H1 (cell line): ENCODE measurements at regions not wholly inside any gene's neighbourhood (a gene's known extent, or its start where the extent isn't known, plus 50 kb on each side); places are given as distances from the start of the nearest gene placed in this dataset.

Experiments used
- CTCF ChIA-PET: fragments of 300-600 bp; sonication (Branson Sonifier 250); formaldehyde crosslinking; loops from one replicate; lab custom pipeline; 2021; ENCODE audit not compliant: partially characterized antibody; lab: Charles Lee
- POLR2A ChIA-PET: fragments of 300-600 bp; sonication (Branson Sonifier 250); formaldehyde crosslinking; loops from one replicate; lab custom pipeline; 2021; ENCODE audit warnings: inconsistent platforms; ENCODE audit not compliant: partially characterized antibody; lab: Charles Lee
- DNase-seq, 2 experiments: peaks; one replicate each; pipeline versions ENCODE4 v3.0.0 to v3.0.0-alpha.2; 2010 to 2022; ENCODE audit warnings: low spot score in 2 of 2, low read depth in 1 of 2, mixed read lengths in 1 of 2
- FAIRE-seq: peaks from 2 replicates; lab custom pipeline; 2011; peaks lifted over from hg19 to GRCh38; lab: Jason Lieb, UNC
- H2AFZ ChIP-seq: 2 replicates; pipeline ENCODE4 v1.8.1; 2012; ENCODE audit warnings: low read length, inconsistent platforms
- H2AK5ac ChIP-seq: 2 replicates; pipeline ENCODE4 v1.6.1; 2013; ENCODE audit warnings: low read depth, low read length
- H2BK120ac ChIP-seq: replicated peaks from 2 replicates; pipeline ENCODE3; 2013; ENCODE audit warnings: low read depth, low read length, inconsistent platforms
- H2BK12ac ChIP-seq: 2 replicates; pipeline ENCODE4 v1.6.1; 2013; ENCODE audit warnings: low read depth, low read length
- H2BK15ac ChIP-seq: 2 replicates; pipeline ENCODE4 v1.6.1; 2013; ENCODE audit warnings: low read length
- H2BK20ac ChIP-seq: 2 replicates; pipeline ENCODE4 v1.6.1; 2013; ENCODE audit warnings: low read length
- H2BK5ac ChIP-seq: 2 replicates; pipeline ENCODE4 v1.6.1; 2013; ENCODE audit warnings: low read depth, low read length
- H3K14ac ChIP-seq: 2 replicates; pipeline ENCODE4 v1.6.1; 2013; ENCODE audit warnings: inconsistent platforms; ENCODE audit not compliant: insufficient read length
- H3K18ac ChIP-seq: 2 replicates; pipeline ENCODE4 v1.6.1; 2013; ENCODE audit warnings: low read length; ENCODE audit errors: extremely low read depth
- H3K23ac ChIP-seq: 2 replicates; pipeline ENCODE4 v1.6.1; 2013; ENCODE audit warnings: inconsistent platforms; ENCODE audit not compliant: insufficient read length
- H3K23me2 ChIP-seq: 2 replicates; pipeline ENCODE4 v1.6.1; 2013; ENCODE audit warnings: low read depth, low read length
- H3K27ac ChIP-seq: 2 replicates; pipeline ENCODE4 v1.6.1; 2011; ENCODE audit warnings: low read depth, low read length, inconsistent platforms
- H3K27me3 ChIP-seq, 4 experiments: replicated peaks in 1 of 4; 1 replicate in 1 of 4; 2 replicates in 3 of 4; pipeline versions ENCODE4 v1.6.1 to v1.8.1; 2011 to 2013; ENCODE audit warnings: low read length in 3 of 4, mild to moderate bottlenecking in 3 of 4, inconsistent platforms in 2 of 4, mixed read lengths in 2 of 4, moderate library complexity in 1 of 4; ENCODE audit not compliant: control insufficient read depth in 3 of 4, insufficient read depth in 3 of 4; ENCODE audit errors: extremely low read depth in 1 of 4
- H3K36me3 ChIP-seq, 4 experiments: 2 replicates each; pipeline versions ENCODE4 v1.6.1 to v1.8.1; 2011 to 2013; ENCODE audit warnings: mild to moderate bottlenecking in 4 of 4, low read length in 3 of 4, moderate library complexity in 2 of 4, control low read depth in 1 of 4, inconsistent platforms in 1 of 4; ENCODE audit not compliant: insufficient read depth in 4 of 4, control insufficient read depth in 2 of 4
- H3K4ac ChIP-seq: replicated peaks from 2 replicates; pipeline ENCODE3; 2013; ENCODE audit warnings: low read length, low read depth, mixed read lengths, inconsistent platforms; ENCODE audit not compliant: insufficient read length
- H3K4me1 ChIP-seq, 4 experiments: replicated peaks in 1 of 4; 1 replicate in 1 of 4; 2 replicates in 3 of 4; pipeline versions ENCODE4 v1.6.1 to v1.8.1; 2011 to 2013; ENCODE audit warnings: low read length in 3 of 4, inconsistent platforms in 2 of 4, mixed read lengths in 1 of 4; ENCODE audit not compliant: insufficient read depth in 4 of 4, control insufficient read depth in 3 of 4
- H3K4me2 ChIP-seq, 2 experiments: 2 replicates each; pipeline versions ENCODE4 v1.6.1 to v1.8.1; 2011 to 2013; ENCODE audit warnings: low read depth in 2 of 2, low read length in 2 of 2, control low read depth in 1 of 2, inconsistent platforms in 1 of 2, mild to moderate bottlenecking in 1 of 2; ENCODE audit not compliant: insufficient read depth in 1 of 2
- H3K4me3 ChIP-seq, 4 experiments: fragments of 200-600, 300-600 bp in 1 of 4; sonication (generic), shearing (Covaris generic), sonication (Bioruptor Twin) in 1 of 4; 2 replicates each; pipeline versions ENCODE4 v1.5.1 to v1.8.1; 2011 to 2016; ENCODE audit warnings: low read length in 4 of 4, low read depth in 3 of 4, control low read depth in 2 of 4, inconsistent platforms in 2 of 4, mild to moderate bottlenecking in 2 of 4, mixed read lengths in 1 of 4, moderate library complexity in 1 of 4; ENCODE audit not compliant: insufficient read depth in 2 of 4; ENCODE audit errors: extremely low read depth in 1 of 4
- H3K56ac ChIP-seq: replicated peaks from 2 replicates; pipeline ENCODE3; 2013; ENCODE audit warnings: low read depth, mild to moderate bottlenecking, mixed read lengths, low read length, inconsistent platforms; ENCODE audit not compliant: insufficient read length
- H3K79me1 ChIP-seq: 2 replicates; pipeline ENCODE4 v1.6.1; 2013; ENCODE audit warnings: low read depth, low read length, control low read depth
- H3K79me2 ChIP-seq, 2 experiments: 2 replicates each; pipeline versions ENCODE4 v1.6.1 to v1.8.1; 2012 to 2013; ENCODE audit warnings: low read length in 2 of 2, mild to moderate bottlenecking in 2 of 2, inconsistent platforms in 1 of 2; ENCODE audit not compliant: insufficient read depth in 2 of 2, control insufficient read depth in 1 of 2
- H3K9ac ChIP-seq, 4 experiments: replicated peaks in 1 of 4; 1 replicate in 1 of 4; 2 replicates in 3 of 4; pipeline versions ENCODE4 v1.6.1 to v1.8.1; 2011 to 2013; ENCODE audit warnings: low read depth in 3 of 4, low read length in 3 of 4, control low read depth in 2 of 4, mild to moderate bottlenecking in 2 of 4, moderate library complexity in 2 of 4, inconsistent platforms in 1 of 4; ENCODE audit errors: extremely low read depth in 1 of 4
- H3K9me3 ChIP-seq, 2 experiments: 2 replicates each; pipeline versions ENCODE4 v1.6.1 to v1.8.1; 2012 to 2013; ENCODE audit warnings: mild to moderate bottlenecking in 2 of 2, moderate library complexity in 2 of 2, control low read depth in 1 of 2, inconsistent platforms in 1 of 2, low read depth in 1 of 2, low read length in 1 of 2, mixed read lengths in 1 of 2; ENCODE audit not compliant: insufficient read depth in 2 of 2
- H4K20me1 ChIP-seq, 2 experiments: replicated peaks in 1 of 2; 2 replicates each; pipeline versions ENCODE3 to v1.8.1; 2011 to 2013; ENCODE audit warnings: inconsistent platforms in 2 of 2, low read length in 2 of 2, mild to moderate bottlenecking in 1 of 2; ENCODE audit not compliant: insufficient read depth in 2 of 2, control insufficient read depth in 1 of 2
- H4K5ac ChIP-seq: 2 replicates; pipeline ENCODE4 v1.6.1; 2013; ENCODE audit warnings: low read length, low read depth, mixed read lengths, inconsistent platforms; ENCODE audit not compliant: insufficient read length
- H4K8ac ChIP-seq: 2 replicates; pipeline ENCODE4 v1.8.0; 2013; ENCODE audit warnings: mild to moderate bottlenecking, moderate library complexity, low read length, inconsistent platforms; ENCODE audit not compliant: insufficient read depth; ENCODE audit errors: extremely low read depth
- H4K91ac ChIP-seq: replicated peaks from 2 replicates; pipeline ENCODE3; 2013; ENCODE audit warnings: low read length, mixed read lengths, inconsistent platforms; ENCODE audit not compliant: insufficient read length
- BACH1 ChIP-seq: IDR thresholded peaks from 2 replicates; pipeline ENCODE4 v1.6.1; 2012; ENCODE audit warnings: low read length, improper control_type of control experiment
- FOSL1 ChIP-seq: IDR thresholded peaks from 2 replicates; pipeline ENCODE4 v1.6.1; 2011; ENCODE audit warnings: mild to moderate bottlenecking, low read depth, low read length, moderate library complexity; ENCODE audit not compliant: insufficient read depth
- SP4 ChIP-seq: IDR thresholded peaks from 2 replicates; pipeline ENCODE4 v1.6.1; 2012; ENCODE audit warnings: low read length, inconsistent platforms
- WGBS, 2 experiments: shearing (Covaris generic) in 1 of 2; methylation state at CpG; one replicate each; pipeline versions ENCODE4 v1.1.6 to v1.1.7; 2013 to 2015; ENCODE audit warnings: low lambda C conversion rate in 2 of 2, mixed read lengths in 2 of 2, inconsistent platforms in 1 of 2, low coverage in 1 of 2, missing lambda C conversion rate in 1 of 2; ENCODE audit not compliant: insufficient replicate concordance in 2 of 2, insufficient coverage in 1 of 2, insufficient read length in 1 of 2; ENCODE audit errors: extremely low coverage in 1 of 2, missing lambda C conversion rate in 1 of 2; 5-methylcytosine and 5-hydroxymethylcytosine counted together

- Histone ChIP-seq H2BK5ac (no peak overlapping the region), H2BK120ac (no peak overlapping the region), H3K4me1 (peaks cover 1 to 5% (median 3%) of the 10 kb centered on the region in 4 experiments; a peak in 4 of 7 replicates), H3K9ac (no peak overlapping the region), H4K20me1 (no peaks in the 10 kb centered on the region), H3K18ac (no peak overlapping the region), H3K56ac (no peak overlapping the region), H3K14ac (no peak overlapping the region), H4K91ac (no peak overlapping the region), H3K79me2 (no peaks in the 10 kb centered on the region), H2AFZ (no peak overlapping the region), H3K79me1 (no peaks in the 10 kb centered on the region; the same call in 1 of the 2 replicates), H2AK5ac (no peak overlapping the region), H3K4me2 (no peak overlapping the region), H2BK20ac (no peak overlapping the region), H3K23me2 (no peaks in the 10 kb centered on the region; the same call in 1 of the 2 replicates), H2BK12ac (no peak overlapping the region), H4K8ac (no peak overlapping the region), H3K27ac (no peak overlapping the region), H3K36me3 (no peaks in the 10 kb centered on the region; a peak in 1 of 8 replicates), H4K5ac (no peak overlapping the region), H3K4ac (no peak overlapping the region), H3K9me3 (no peaks in the 10 kb centered on the region), H2BK15ac (no peak overlapping the region), H3K27me3 (no peaks in the 10 kb centered on the region), H3K4me3 (no peak overlapping the region), H3K23ac (no peak overlapping the region)
- POLR2A ChIA-PET: no interaction called here
- FAIRE-seq: no peak
- no peak for DNase-seq
- TF ChIP-seq FOSL1 (no peak), BACH1 (no peak), SP4 (no peak)
- 100% methylated on average over 1 of the region's 1 CpG; no CpG with 5 or more reads in 1 of the 2 experiments for WGBS, 2 experiments
- CTCF ChIA-PET: interaction anchor here (0.6 to 1.2 kb wide), 2 partner anchors 92 to 324 kb away, joined by 3 to 4 read pairs; no protein-coding TSS in a partner anchor
These were observed 386.3 kb downstream of the NDFIP2 start for GRCh38 chr13:79867254-79867653.
